SK-N-SH treated with all-trans-retinoic acid at 6 μM for 48 hours (cell line): ENCODE measurements at regions not wholly inside any gene's neighbourhood (a gene's known extent, or its start where the extent isn't known, plus 50 kb on each side); places are given as distances from the start of the nearest gene placed in this dataset.

Experiments
- TCF4 ChIP-seq: fragments of 250-450 bp; sonication (Bioruptor Pico); IDR thresholded peaks from 2 replicates; pipeline ENCODE4 v1.8.0; 2021; ENCODE audit warnings: mild to moderate bottlenecking, moderate library complexity, borderline replicate concordance
- ZNF8 ChIP-seq: fragments of 450-650 bp; formaldehyde crosslinking; IDR thresholded peaks from 2 replicates; pipeline ENCODE4 v1.5.0; 2020; ENCODE audit warnings: mild to moderate bottlenecking, moderate library complexity

DNA sequence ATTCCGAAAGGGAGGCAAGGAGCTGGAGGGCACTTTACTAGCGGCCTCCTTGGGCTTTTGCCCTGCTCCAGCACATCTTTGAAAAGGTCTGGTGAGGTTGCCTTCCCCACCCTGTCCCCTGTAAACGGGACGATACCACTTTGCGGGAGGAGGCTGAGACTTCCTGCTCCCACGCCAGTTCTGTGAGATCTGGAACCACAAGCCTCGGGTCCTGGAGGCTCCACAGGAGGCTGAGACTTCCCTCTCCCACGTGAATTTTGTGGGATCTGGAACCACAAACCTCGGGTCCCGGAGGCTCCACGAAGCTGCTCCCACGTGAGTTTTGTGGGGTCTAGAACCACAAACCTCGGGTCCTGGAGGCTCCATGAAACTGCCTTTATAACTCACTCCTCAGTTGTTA lies 209.3 kb downstream of the DLL1 start:
- TF ChIP-seq ZNF8 (CRISPR knock-in tag) (no peak), TCF4 (CRISPR knock-in tag) (no peak)
